Esophagus squamous epithelium (tissue), 4 donors: ENCODE measurements at regions not wholly inside any gene's neighbourhood (a gene's known extent, or its start where the extent isn't known, plus 50 kb on each side); places are given as distances from the start of the nearest gene placed in this dataset.

Experiments
- CTCF ChIP-seq, 6 experiments: fragments of 450-650 bp in 4 of 6; fragments of 200-600 bp in 2 of 6; sonication (generic) in 2 of 6; IDR thresholded peaks; one replicate each; pipeline ENCODE4 v1.5.1; 2016 to 2019; ENCODE audit warnings: antibody characterized with exemption in 6 of 6, mild to moderate bottlenecking in 4 of 6, moderate library complexity in 4 of 6
- POLR2A ChIP-seq, 4 donors: fragments of 450-650 bp; IDR thresholded peaks; one replicate each; pipeline ENCODE4 v1.6.1; 2017; ENCODE audit warnings: antibody characterized with exemption in 4 of 4, mild to moderate bottlenecking in 4 of 4, moderate library complexity in 3 of 4

- TF ChIP-seq CTCF (IDR thresholded peaks at IDR 0.05) (no peak), POLR2A (IDR thresholded peaks at IDR 0.05) (no peak)
Measured at GRCh38 chr21:16592381-16592780, 862.6 kb downstream of the USP25 start.
